Liver (tissue), 7 donors: ENCODE measurements at regions not wholly inside any gene's neighbourhood (a gene's known extent, or its start where the extent isn't known, plus 50 kb on each side); places are given as distances from the start of the nearest gene placed in this dataset.

Experiments
- DNase-seq: peaks from one replicate; pipeline ENCODE4 v3.0.0-alpha.2; 2017; ENCODE audit warnings: low spot score
- H3K27ac ChIP-seq, 2 donors: one replicate each; pipeline ENCODE4 v1.7.0; 2013; ENCODE audit warnings: inconsistent platforms in 2 of 2, low read length in 2 of 2, control low read depth in 1 of 2, low read depth in 1 of 2, mild to moderate bottlenecking in 1 of 2
- H3K27me3 ChIP-seq, 4 donors: one replicate each; pipeline versions ENCODE4 v1.6.1 to v1.7.0; 2013; ENCODE audit warnings: low read length in 3 of 4, inconsistent platforms in 1 of 4, mild to moderate bottlenecking in 1 of 4, moderate library complexity in 1 of 4; ENCODE audit not compliant: control insufficient read depth in 4 of 4, insufficient read depth in 4 of 4
- H3K36me3 ChIP-seq, 4 donors: one replicate each; pipeline versions ENCODE4 v1.6.1 to v1.7.0; 2013; ENCODE audit warnings: low read length in 3 of 4, mild to moderate bottlenecking in 3 of 4, low read depth in 1 of 4, moderate library complexity in 1 of 4; ENCODE audit not compliant: control insufficient read depth in 4 of 4, insufficient read depth in 3 of 4
- H3K4me1 ChIP-seq, 4 donors: one replicate each; pipeline versions ENCODE4 v1.6.1 to v1.7.0; 2013; ENCODE audit warnings: low read length in 3 of 4, mild to moderate bottlenecking in 3 of 4, moderate library complexity in 1 of 4; ENCODE audit not compliant: control insufficient read depth in 4 of 4, insufficient read depth in 4 of 4
- H3K4me3 ChIP-seq, 3 donors: one replicate each; pipeline versions ENCODE4 v1.6.1 to v1.7.0; 2013; ENCODE audit warnings: low read length in 3 of 3, control low read depth in 1 of 3, low read depth in 1 of 3, mild to moderate bottlenecking in 1 of 3
- H3K9ac ChIP-seq, 2 donors: one replicate each; pipeline ENCODE4 v1.7.0; 2013; ENCODE audit warnings: low read length in 2 of 2, mild to moderate bottlenecking in 2 of 2, moderate library complexity in 2 of 2, control low read depth in 1 of 2, low read depth in 1 of 2
- H3K9me3 ChIP-seq, 4 donors: one replicate each; pipeline versions ENCODE4 v1.6.1 to v1.7.0; 2013; ENCODE audit warnings: low read length in 3 of 4; ENCODE audit not compliant: control insufficient read depth in 4 of 4
- EGR1 ChIP-seq, 2 donors: IDR thresholded peaks; 2 replicates each; pipeline ENCODE4 v1.6.1; 2016 to 2018; ENCODE audit warnings: antibody characterized with exemption in 2 of 2, low read depth in 2 of 2
- FOXA1 ChIP-seq: IDR thresholded peaks from 2 replicates; pipeline ENCODE4 v1.6.1; 2016; ENCODE audit warnings: antibody characterized with exemption
- FOXA2 ChIP-seq: IDR thresholded peaks from 2 replicates; pipeline ENCODE4 v1.6.1; 2016; ENCODE audit warnings: antibody characterized with exemption
- GABPA ChIP-seq, 2 donors: IDR thresholded peaks in 1 of 2; conservative IDR thresholded peaks in 1 of 2; 2 replicates each; pipeline ENCODE4 v1.6.1; 2016; ENCODE audit warnings: antibody characterized with exemption in 2 of 2, mild to moderate bottlenecking in 1 of 2, moderate library complexity in 1 of 2
- HNF4A ChIP-seq, 2 donors: conservative IDR thresholded peaks; 2 replicates each; pipeline ENCODE4 v1.6.1; 2016; ENCODE audit warnings: antibody characterized with exemption in 2 of 2, mild to moderate bottlenecking in 2 of 2
- HNF4G ChIP-seq: IDR thresholded peaks from 2 replicates; pipeline ENCODE4 v1.6.1; 2016; ENCODE audit warnings: antibody characterized with exemption
- JUND ChIP-seq, 2 donors: IDR thresholded peaks; 2 replicates each; pipeline ENCODE4 v1.6.1; 2016; ENCODE audit warnings: antibody characterized with exemption in 2 of 2
- NR2F2 ChIP-seq: IDR thresholded peaks from 2 replicates; pipeline ENCODE4 v1.6.1; 2016; ENCODE audit warnings: antibody characterized with exemption
- RAD21 ChIP-seq, 2 donors: IDR thresholded peaks; 2 replicates each; pipeline ENCODE4 v1.6.1; 2016; ENCODE audit warnings: antibody characterized with exemption in 2 of 2, mild to moderate bottlenecking in 2 of 2
- RXRA ChIP-seq, 2 donors: IDR thresholded peaks; 2 replicates each; pipeline ENCODE4 v1.6.1; 2017 to 2018; ENCODE audit warnings: antibody characterized with exemption in 2 of 2, mild to moderate bottlenecking in 1 of 2
- SP1 ChIP-seq: IDR thresholded peaks from 2 replicates; pipeline ENCODE4 v1.6.1; 2018; ENCODE audit warnings: antibody characterized with exemption, mild to moderate bottlenecking
- TAF1 ChIP-seq: conservative IDR thresholded peaks from 2 replicates; pipeline ENCODE4 v1.6.1; 2016; ENCODE audit warnings: antibody characterized with exemption, mild to moderate bottlenecking
- YY1 ChIP-seq: IDR thresholded peaks from 2 replicates; pipeline ENCODE4 v1.6.1; 2016; ENCODE audit warnings: antibody characterized with exemption, mild to moderate bottlenecking
- WGBS: extraction: QIAGEN DNeasy Blood & Tissue Kit; methylation state at CpG from one replicate; pipeline ENCODE4 v1.1.7; 2013; 5-methylcytosine and 5-hydroxymethylcytosine counted together
- TF ChIP-seq, protein P1 (sequence below): IDR thresholded peaks from 2 replicates; pipeline ENCODE4 v1.6.1; 2016; ENCODE audit warnings: antibody characterized with exemption
- TF ChIP-seq, protein P2 (sequence below): IDR thresholded peaks from 2 replicates; pipeline ENCODE4 v1.6.1; 2016; ENCODE audit warnings: antibody characterized with exemption, mild to moderate bottlenecking
- TF ChIP-seq, protein P3 (sequence below): IDR thresholded peaks from 2 replicates; pipeline ENCODE4 v1.6.1; 2016; ENCODE audit warnings: antibody characterized with exemption
- TF ChIP-seq, protein P4 (sequence below): IDR thresholded peaks from 2 replicates; pipeline ENCODE4 v1.6.1; 2016; ENCODE audit warnings: antibody characterized with exemption
- donor health status: healthy.
- donor health status: healthy.
- donor health status: healthy.
- donor health status: healthy.

DNA sequence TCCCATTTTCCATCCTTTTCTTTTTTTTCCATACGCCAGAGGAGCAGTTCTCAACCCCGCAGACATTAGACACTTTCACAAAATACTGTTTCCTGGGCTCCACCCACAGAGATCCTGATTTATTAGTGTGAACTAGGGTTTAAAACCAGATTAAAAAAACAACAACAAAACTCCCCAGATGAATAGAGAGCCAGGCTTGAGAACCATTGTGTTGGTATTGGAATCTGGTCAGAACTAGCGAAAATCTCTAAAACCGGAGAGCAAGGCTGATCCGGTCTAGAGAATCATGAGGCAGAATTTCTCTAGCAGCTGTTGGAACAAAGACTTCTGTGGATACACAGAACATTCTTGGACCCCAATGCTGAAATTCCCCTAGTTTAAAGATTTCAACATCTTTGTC lies 173.0 kb downstream of the PCSK1 start:
- Histone ChIP-seq H3K27me3 (no peaks in the 10 kb centered on the region), H3K36me3 (no peaks in the 10 kb centered on the region), H3K4me3 (no peak overlapping the region), H3K9ac (no peak overlapping the region), H3K27ac (no peak overlapping the region), H3K9me3 (no peaks in the 10 kb centered on the region), H3K4me1 (peaks cover 3 to 6% (median 5%) of the 10 kb centered on the region in 4 donors)
- no peak for DNase-seq
- TF ChIP-seq, protein P1, sequence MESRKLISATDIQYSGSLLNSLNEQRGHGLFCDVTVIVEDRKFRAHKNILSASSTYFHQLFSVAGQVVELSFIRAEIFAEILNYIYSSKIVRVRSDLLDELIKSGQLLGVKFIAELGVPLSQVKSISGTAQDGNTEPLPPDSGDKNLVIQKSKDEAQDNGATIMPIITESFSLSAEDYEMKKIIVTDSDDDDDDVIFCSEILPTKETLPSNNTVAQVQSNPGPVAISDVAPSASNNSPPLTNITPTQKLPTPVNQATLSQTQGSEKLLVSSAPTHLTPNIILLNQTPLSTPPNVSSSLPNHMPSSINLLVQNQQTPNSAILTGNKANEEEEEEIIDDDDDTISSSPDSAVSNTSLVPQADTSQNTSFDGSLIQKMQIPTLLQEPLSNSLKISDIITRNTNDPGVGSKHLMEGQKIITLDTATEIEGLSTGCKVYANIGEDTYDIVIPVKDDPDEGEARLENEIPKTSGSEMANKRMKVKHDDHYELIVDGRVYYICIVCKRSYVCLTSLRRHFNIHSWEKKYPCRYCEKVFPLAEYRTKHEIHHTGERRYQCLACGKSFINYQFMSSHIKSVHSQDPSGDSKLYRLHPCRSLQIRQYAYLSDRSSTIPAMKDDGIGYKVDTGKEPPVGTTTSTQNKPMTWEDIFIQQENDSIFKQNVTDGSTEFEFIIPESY: no peak
- TF ChIP-seq GABPA (IDR thresholded peaks at IDR 0.05 in 1 of 2, conservative IDR thresholded peaks at IDR 0.05 in 1 of 2) (no peak), RAD21 (IDR thresholded peaks at IDR 0.05) (no peak), HNF4G (no peak), TAF1 (no peak), EGR1 (IDR thresholded peaks at IDR 0.05; ENCODE audit: low read depth in 2 of 2) (no peak), JUND (IDR thresholded peaks at IDR 0.05) (no peak)
- TF ChIP-seq, protein P2, sequence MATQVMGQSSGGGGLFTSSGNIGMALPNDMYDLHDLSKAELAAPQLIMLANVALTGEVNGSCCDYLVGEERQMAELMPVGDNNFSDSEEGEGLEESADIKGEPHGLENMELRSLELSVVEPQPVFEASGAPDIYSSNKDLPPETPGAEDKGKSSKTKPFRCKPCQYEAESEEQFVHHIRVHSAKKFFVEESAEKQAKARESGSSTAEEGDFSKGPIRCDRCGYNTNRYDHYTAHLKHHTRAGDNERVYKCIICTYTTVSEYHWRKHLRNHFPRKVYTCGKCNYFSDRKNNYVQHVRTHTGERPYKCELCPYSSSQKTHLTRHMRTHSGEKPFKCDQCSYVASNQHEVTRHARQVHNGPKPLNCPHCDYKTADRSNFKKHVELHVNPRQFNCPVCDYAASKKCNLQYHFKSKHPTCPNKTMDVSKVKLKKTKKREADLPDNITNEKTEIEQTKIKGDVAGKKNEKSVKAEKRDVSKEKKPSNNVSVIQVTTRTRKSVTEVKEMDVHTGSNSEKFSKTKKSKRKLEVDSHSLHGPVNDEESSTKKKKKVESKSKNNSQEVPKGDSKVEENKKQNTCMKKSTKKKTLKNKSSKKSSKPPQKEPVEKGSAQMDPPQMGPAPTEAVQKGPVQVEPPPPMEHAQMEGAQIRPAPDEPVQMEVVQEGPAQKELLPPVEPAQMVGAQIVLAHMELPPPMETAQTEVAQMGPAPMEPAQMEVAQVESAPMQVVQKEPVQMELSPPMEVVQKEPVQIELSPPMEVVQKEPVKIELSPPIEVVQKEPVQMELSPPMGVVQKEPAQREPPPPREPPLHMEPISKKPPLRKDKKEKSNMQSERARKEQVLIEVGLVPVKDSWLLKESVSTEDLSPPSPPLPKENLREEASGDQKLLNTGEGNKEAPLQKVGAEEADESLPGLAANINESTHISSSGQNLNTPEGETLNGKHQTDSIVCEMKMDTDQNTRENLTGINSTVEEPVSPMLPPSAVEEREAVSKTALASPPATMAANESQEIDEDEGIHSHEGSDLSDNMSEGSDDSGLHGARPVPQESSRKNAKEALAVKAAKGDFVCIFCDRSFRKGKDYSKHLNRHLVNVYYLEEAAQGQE: no peak
- TF ChIP-seq, protein P3, sequence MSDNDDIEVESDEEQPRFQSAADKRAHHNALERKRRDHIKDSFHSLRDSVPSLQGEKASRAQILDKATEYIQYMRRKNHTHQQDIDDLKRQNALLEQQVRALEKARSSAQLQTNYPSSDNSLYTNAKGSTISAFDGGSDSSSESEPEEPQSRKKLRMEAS: no peak
- WGBS: 95% methylated on average over 5 of the region's 5 CpGs

DNA sequence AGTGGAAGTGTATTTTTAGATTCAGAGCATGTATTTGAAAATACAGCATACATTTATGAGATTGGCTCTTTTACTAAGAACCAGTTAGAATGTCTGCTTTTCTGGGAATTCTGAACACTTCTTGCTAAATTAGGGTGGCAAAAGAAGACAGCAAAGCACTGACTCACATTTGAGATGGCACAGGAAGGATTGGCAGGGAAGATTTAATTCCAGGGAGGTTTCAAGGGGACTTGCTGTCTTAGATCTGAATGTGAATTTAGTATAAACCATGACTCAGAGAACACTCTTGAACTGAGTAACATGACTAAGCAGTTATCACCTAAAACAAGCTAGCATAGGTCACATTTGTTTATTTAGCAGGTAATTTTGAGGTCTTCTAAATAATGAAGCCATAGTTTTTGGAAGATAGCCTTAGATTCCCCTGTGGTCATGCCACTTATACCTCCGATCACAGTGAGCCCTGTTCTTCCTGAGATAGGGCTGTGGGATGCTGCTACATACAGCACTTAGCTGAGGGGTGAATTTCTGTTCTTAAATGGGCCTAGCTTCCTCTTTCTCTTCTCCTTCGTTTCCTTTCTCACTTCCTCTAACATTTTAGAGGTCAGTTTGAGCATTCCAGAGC lies 173.8 kb downstream of the PCSK1 start:
- no peak overlapping the region for H3K9ac ChIP-seq
- no peak for DNase-seq
- peak; percentile 11 for TF ChIP-seq SP1
- no peak for TF ChIP-seq HNF4G
- TF ChIP-seq, protein P2: no peak
- peak in 1 of 2 donors; percentile 33 for TF ChIP-seq JUND (IDR thresholded peaks at IDR 0.05)
- peak in 1 of 2 donors; percentile 18 for TF ChIP-seq RAD21 (IDR thresholded peaks at IDR 0.05)
- TF ChIP-seq RXRA (IDR thresholded peaks at IDR 0.05): peak in 1 of 2 donors; percentile 47
- TF ChIP-seq TAF1: no peak
- TF ChIP-seq, protein P1: no peak
- TF ChIP-seq, protein P3: peak; percentile 35
- TF ChIP-seq EGR1 (IDR thresholded peaks at IDR 0.05; ENCODE audit: low read depth in 2 of 2): no peak
- peak in 1 of 2 donors; percentile 39 for TF ChIP-seq HNF4A (conservative IDR thresholded peaks at IDR 0.05)
- peak; percentile 49 for TF ChIP-seq YY1
- TF ChIP-seq FOXA2: peak; percentile 63
- no peak for TF ChIP-seq GABPA (IDR thresholded peaks at IDR 0.05 in 1 of 2, conservative IDR thresholded peaks at IDR 0.05 in 1 of 2)
- TF ChIP-seq FOXA1: no peak
- no peak for TF ChIP-seq NR2F2
- TF ChIP-seq, protein P4, sequence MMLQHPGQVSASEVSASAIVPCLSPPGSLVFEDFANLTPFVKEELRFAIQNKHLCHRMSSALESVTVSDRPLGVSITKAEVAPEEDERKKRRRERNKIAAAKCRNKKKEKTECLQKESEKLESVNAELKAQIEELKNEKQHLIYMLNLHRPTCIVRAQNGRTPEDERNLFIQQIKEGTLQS: no peak

More for the DNA sequence above, 173.8 kb downstream of the PCSK1 start:
- 40% methylated on average over 2 of the region's 2 CpGs for WGBS
- no peak overlapping the region for H3K4me3 ChIP-seq
- H3K27me3 ChIP-seq: no peaks in the 10 kb centered on the region
- H3K9me3 ChIP-seq: no peaks in the 10 kb centered on the region
- peaks cover 3 to 6% (median 5%) of the 10 kb centered on the region in 4 donors for H3K4me1 ChIP-seq
- peak overlapping the region in 1 of 2 donors; percentile 27 for H3K27ac ChIP-seq
- H3K36me3 ChIP-seq: no peaks in the 10 kb centered on the region
